Loucy (cell line): ENCODE measurements at regions not wholly inside any gene's neighbourhood (a gene's known extent, or its start where the extent isn't known, plus 50 kb on each side); places are given as distances from the start of the nearest gene placed in this dataset.

Experiments used
- H2AFZ ChIP-seq: fragments of 200-600 bp; sonication (generic); 2 replicates; pipeline ENCODE4 v1.6.0; 2016; ENCODE audit warnings: antibody characterized with exemption, mild to moderate bottlenecking, low read length, moderate library complexity
- H3F3A ChIP-seq: fragments of 200-600 bp; 2 replicates; pipeline ENCODE4 v1.6.0; 2016; ENCODE audit warnings: antibody characterized with exemption, low read depth, mild to moderate bottlenecking
- H3K27me3 ChIP-seq: fragments of 200-600 bp; sonication (generic); 2 replicates; pipeline ENCODE4 v1.6.1; 2014; ENCODE audit warnings: low read length, mild to moderate bottlenecking; ENCODE audit not compliant: insufficient read depth, poor library complexity, severe bottlenecking
- H3K36me3 ChIP-seq: fragments of 200-600 bp; sonication (generic); 2 replicates; pipeline ENCODE4 v1.6.1; 2016; ENCODE audit warnings: low read length; ENCODE audit not compliant: insufficient read depth
- H3K4me1 ChIP-seq: fragments of 200-600 bp; sonication (generic); 2 replicates; pipeline ENCODE4 v1.5.1; 2014; ENCODE audit warnings: low read length, mild to moderate bottlenecking; ENCODE audit not compliant: insufficient read depth, poor library complexity, severe bottlenecking
- H3K4me2 ChIP-seq: fragments of 200-600 bp; sonication (generic); 2 replicates; pipeline ENCODE4 v1.6.0; 2014; ENCODE audit warnings: antibody characterized with exemption, low read length, low read depth, mild to moderate bottlenecking; ENCODE audit not compliant: poor library complexity, severe bottlenecking
- H3K4me3 ChIP-seq: fragments of 200-600 bp; sonication (generic); 2 replicates; pipeline ENCODE4 v1.5.1; 2014; ENCODE audit warnings: low read length, mild to moderate bottlenecking, mixed read lengths; ENCODE audit not compliant: poor library complexity, severe bottlenecking
- H3K79me2 ChIP-seq: fragments of 200-600 bp; sonication (generic); 2 replicates; pipeline ENCODE4 v1.6.1; 2014; ENCODE audit warnings: low read length; ENCODE audit not compliant: insufficient read depth
- H3K9ac ChIP-seq: fragments of 200-600 bp; sonication (generic); 2 replicates; pipeline ENCODE4 v1.6.0; 2014; ENCODE audit warnings: mild to moderate bottlenecking, low read depth, low read length, moderate library complexity; ENCODE audit not compliant: poor library complexity, severe bottlenecking
- H3K9me2 ChIP-seq: fragments of 200-600 bp; sonication (generic); replicated peaks from 2 replicates; pipeline ENCODE4 v1.6.1; 2016; ENCODE audit warnings: low read depth, low read length, mixed read lengths
- H3K9me3 ChIP-seq: fragments of 200-600 bp; sonication (generic); 2 replicates; pipeline ENCODE4 v1.6.1; 2014; ENCODE audit warnings: mild to moderate bottlenecking, antibody characterized with exemption, low read length, low read depth; ENCODE audit not compliant: insufficient read depth
- H4K20me1 ChIP-seq: fragments of 200-600 bp; sonication (generic); 2 replicates; pipeline ENCODE4 v1.6.0; 2014; ENCODE audit warnings: antibody characterized with exemption, low read length, mild to moderate bottlenecking; ENCODE audit not compliant: insufficient read depth, poor library complexity, severe bottlenecking
- EZH2phosphoT487 ChIP-seq: fragments of 200-600 bp; IDR thresholded peaks from 2 replicates; pipeline ENCODE4 v1.6.1; 2018; ENCODE audit warnings: antibody characterized with exemption, mild to moderate bottlenecking, moderate library complexity, borderline replicate concordance
- TF ChIP-seq, protein P1 (sequence below): fragments of 200-600 bp; sonication (generic); conservative IDR thresholded peaks from 2 replicates; pipeline ENCODE4 v1.5.1; 2014; ENCODE audit warnings: mild to moderate bottlenecking, antibody characterized with exemption, low read length

DNA sequence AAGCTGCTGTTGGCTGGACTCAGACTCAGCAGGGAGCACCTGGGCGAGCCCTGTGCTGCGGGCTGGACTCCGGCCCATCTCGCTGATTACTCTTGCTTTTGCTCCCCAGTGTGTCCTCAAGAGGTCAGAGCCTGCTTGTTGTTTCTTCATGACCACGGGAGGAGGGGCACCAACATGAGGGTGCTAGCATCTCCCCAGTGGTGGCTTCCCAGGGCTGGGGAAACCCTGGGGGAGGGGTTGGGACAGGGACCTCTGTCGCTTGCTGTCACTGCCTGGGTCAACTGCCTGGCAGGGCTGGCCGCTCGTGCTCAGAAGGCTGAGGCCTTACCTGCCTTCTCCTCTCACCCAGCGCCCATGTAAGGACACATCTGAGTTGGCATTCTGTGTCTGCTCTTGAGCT, 152.3 kb upstream of the SHH start:
- Histone ChIP-seq H3K9ac (no peak overlapping the region), H3K36me3 (no peaks in the 10 kb centered on the region), H3K9me2 (no peaks in the 10 kb centered on the region), H3K4me1 (no peaks in the 10 kb centered on the region), H3K4me3 (no peak overlapping the region), H2AFZ (no peak overlapping the region), H3K79me2 (no peaks in the 10 kb centered on the region), H3K9me3 (no peaks in the 10 kb centered on the region; the same call in 1 of the 2 replicates), H3K27me3 (no peaks in the 10 kb centered on the region), H4K20me1 (no peaks in the 10 kb centered on the region), H3F3A (no peaks in the 10 kb centered on the region), H3K4me2 (no peak overlapping the region)
- TF ChIP-seq, protein P1, sequence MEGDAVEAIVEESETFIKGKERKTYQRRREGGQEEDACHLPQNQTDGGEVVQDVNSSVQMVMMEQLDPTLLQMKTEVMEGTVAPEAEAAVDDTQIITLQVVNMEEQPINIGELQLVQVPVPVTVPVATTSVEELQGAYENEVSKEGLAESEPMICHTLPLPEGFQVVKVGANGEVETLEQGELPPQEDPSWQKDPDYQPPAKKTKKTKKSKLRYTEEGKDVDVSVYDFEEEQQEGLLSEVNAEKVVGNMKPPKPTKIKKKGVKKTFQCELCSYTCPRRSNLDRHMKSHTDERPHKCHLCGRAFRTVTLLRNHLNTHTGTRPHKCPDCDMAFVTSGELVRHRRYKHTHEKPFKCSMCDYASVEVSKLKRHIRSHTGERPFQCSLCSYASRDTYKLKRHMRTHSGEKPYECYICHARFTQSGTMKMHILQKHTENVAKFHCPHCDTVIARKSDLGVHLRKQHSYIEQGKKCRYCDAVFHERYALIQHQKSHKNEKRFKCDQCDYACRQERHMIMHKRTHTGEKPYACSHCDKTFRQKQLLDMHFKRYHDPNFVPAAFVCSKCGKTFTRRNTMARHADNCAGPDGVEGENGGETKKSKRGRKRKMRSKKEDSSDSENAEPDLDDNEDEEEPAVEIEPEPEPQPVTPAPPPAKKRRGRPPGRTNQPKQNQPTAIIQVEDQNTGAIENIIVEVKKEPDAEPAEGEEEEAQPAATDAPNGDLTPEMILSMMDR, result no peak

DNA sequence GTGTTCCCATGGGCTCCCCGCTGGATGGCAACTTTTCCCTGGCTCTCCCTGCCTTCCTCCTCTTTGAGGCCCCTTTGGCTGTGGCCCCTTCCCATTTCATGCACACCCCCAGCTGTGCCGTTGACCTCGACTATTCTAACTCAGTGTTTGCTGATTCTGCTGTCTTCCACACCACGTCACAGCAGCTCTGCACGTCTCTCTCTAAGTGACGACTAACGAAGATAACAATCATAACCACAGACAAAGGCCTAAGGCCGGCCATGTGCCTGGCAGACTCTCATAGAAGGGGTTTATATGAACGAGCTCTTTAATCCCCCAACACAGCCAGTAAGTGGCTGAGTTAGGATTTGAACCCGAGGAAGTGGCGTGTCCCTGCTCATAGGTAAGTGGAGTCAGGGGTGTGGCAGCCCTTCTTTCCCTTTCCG, 151.5 kb upstream of the SHH start:
- no peak overlapping the region for H3K4me3 ChIP-seq
- H3K27me3 ChIP-seq, result no peaks in the 10 kb centered on the region
- no peaks in the 10 kb centered on the region for H3K79me2 ChIP-seq
- H3K9ac ChIP-seq, result no peak overlapping the region
- no peaks in the 10 kb centered on the region for H3K36me3 ChIP-seq
- TF ChIP-seq, protein P1, result no peak
- no peak for TF ChIP-seq EZH2phosphoT487
- no peaks in the 10 kb centered on the region for H3F3A ChIP-seq
- no peaks in the 10 kb centered on the region for H3K4me1 ChIP-seq
- H3K9me3 ChIP-seq, result no peaks in the 10 kb centered on the region; the same call in 1 of the 2 replicates
- H4K20me1 ChIP-seq, result no peaks in the 10 kb centered on the region
- no peak overlapping the region for H3K4me2 ChIP-seq
- no peaks in the 10 kb centered on the region for H3K9me2 ChIP-seq
- H2AFZ ChIP-seq, result no peak overlapping the region

GRCh38 chr7:155963356-155963755, 151.1 kb upstream of the SHH start:
- TF ChIP-seq EZH2phosphoT487, result no peak
- TF ChIP-seq, protein P1, result no peak
- Histone ChIP-seq H3K79me2 (no peaks in the 10 kb centered on the region), H2AFZ (no peak overlapping the region), H3K9me2 (no peaks in the 10 kb centered on the region), H3K4me1 (no peaks in the 10 kb centered on the region), H3K4me3 (no peak overlapping the region), H3F3A (no peaks in the 10 kb centered on the region), H3K27me3 (no peaks in the 10 kb centered on the region), H4K20me1 (no peaks in the 10 kb centered on the region), H3K4me2 (no peak overlapping the region), H3K9ac (no peak overlapping the region), H3K36me3 (no peaks in the 10 kb centered on the region), H3K9me3 (no peaks in the 10 kb centered on the region; the same call in 1 of the 2 replicates)
